COLO668 (cell line): ENCODE measurements at regions not wholly inside any gene's neighbourhood (a gene's known extent, or its start where the extent isn't known, plus 50 kb on each side); places are given as distances from the start of the nearest gene placed in this dataset.

Experiments
- DNase-seq: peaks from one replicate; lab custom pipeline; 2025; ENCODE audit not compliant: unreplicated experiment; lab: John Stamatoyannopoulos, UW

DNA sequence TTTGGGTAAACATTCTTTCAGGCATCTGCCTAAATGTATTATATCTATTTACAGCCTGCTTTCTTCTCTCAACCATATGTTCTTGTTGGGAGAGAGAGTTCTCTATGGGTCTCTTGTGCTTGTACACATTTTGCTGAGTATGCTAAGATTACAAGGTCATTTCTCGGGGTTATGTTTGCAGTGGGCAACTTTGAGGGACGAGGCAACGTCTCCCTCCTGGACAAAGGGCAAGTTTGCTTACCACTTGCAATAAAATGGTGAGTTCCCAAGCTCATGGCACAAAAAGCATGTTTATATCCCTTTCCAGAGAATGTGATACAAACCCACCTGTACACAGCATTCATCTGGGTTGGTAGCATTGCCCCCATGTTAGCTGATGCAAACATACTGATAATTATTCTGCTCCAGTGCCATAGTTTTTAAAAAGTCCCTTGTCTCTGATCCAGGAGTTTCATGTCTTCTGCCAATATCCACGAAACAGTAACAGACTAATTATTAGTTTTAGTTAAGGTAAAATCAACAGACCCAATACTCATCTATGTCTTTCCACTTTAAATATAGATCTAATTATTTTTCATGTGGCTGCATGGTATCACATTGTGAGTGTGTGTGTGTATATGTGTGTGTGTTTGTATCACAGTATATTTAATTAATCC, 84.2 kb upstream of the MAPK4 start:
- DNase-seq: no peak

DNA sequence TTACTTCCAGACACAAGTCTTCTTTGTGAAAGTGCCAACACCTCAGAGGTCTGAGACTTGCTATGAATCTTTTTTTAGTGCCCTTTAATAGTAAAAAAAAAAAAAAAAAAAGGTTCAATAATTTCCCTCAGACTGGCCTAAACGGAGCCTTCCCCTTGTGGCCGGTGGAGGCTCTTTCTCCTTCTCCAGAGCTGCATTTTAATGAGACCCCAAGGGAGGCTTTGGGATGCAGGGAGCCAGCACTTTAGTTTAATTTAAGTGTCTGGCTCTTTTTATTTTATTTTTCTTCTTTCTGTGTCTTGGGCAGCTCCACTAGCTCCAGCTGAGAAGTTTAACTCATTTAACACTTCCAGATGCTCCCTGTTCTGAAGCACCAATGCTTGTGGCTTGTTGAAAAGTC, 67.8 kb upstream of the MAPK4 start:
- DNase-seq: no peak

DNA sequence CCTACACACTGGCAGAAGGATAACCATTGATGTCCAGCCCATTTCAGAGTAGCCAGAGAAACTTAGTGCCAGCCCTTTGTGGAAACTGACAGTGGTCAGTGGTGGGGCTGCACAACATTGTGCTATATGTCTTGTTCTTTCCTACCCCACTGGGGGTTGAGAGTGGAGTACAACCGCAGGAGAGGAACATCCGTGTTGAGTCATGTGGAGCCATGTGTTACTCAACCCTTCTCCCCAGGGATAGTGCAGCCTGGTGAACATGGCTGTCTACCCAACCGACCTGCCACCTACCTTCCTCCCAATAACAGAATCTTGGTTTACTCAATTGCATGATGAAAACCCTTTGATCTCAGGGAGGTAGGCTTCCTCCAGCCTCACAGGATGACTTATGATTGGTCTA, 65.3 kb upstream of the MAPK4 start:
- no peak for DNase-seq

GRCh38 chr18:50506362-50506761, 53.5 kb upstream of the MAPK4 start:
- no peak for DNase-seq

GRCh38 chr18:50507120-50507590, 52.7 kb upstream of the MAPK4 start:
- peak; percentile 49 for DNase-seq

DNA sequence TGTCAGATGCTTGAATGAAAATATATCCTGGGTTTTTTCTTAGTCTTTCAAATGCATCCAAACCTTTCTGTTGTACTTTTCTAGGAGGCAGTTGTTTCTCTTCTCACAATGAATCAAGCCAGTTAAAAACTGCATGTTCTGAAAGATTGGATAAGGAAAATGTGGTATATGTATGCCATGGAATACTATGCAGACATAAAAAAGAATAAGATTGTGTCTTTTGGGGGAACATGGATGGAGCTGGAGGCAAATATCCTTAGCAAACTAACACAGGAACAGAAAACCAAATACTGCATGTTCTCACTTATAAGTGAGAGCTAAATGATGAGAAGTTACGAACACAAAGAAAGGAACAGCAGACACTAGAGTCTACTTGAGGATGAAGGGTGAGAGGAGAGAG, 51.7 kb upstream of the MAPK4 start:
- no peak for DNase-seq

- DNase-seq: no peak
Observed at GRCh38 chr18:50509012-50509411, 50.9 kb upstream of the MAPK4 start.
